ENCODE measurements at regions not wholly inside any gene's neighbourhood (a gene's known extent, or its start where the extent isn't known, plus 50 kb on each side); places are given as distances from the start of the nearest gene placed in this dataset.

GRCh38 chr2:217017456-217018252 lies 157.8 kb upstream of the TNP1 start:
- H3K9ac ChIP-seq, result no peak overlapping the region
- H3K4me1 ChIP-seq, result peaks cover 0 to 42% (median 31%) of the 10 kb centered on the region in 10 experiments; a peak in 17 of 20 replicates
- no peak for TF ChIP-seq Cebpa-rat (IDR thresholded peaks at IDR 0.05)
- H3K4me3 ChIP-seq, result no peak overlapping the region
- H4K20me1 ChIP-seq, result no peaks in the 10 kb centered on the region
- H3K36me3 ChIP-seq, result no peaks in the 10 kb centered on the region
- peak overlapping the region in 4 of 11 experiments; percentile 64 to 78 (median 71); a peak in 5 of 22 replicates for H3K4me2 ChIP-seq
- no peaks in the 10 kb centered on the region for H3K9me3 ChIP-seq (replicated peaks in 1 of 11)
- peaks cover 0 to 18% (median 0%) of the 10 kb centered on the region in 11 experiments; a peak in 5 of 22 replicates for H3K27me3 ChIP-seq
- no peak overlapping the region for H3K27ac ChIP-seq

DNA sequence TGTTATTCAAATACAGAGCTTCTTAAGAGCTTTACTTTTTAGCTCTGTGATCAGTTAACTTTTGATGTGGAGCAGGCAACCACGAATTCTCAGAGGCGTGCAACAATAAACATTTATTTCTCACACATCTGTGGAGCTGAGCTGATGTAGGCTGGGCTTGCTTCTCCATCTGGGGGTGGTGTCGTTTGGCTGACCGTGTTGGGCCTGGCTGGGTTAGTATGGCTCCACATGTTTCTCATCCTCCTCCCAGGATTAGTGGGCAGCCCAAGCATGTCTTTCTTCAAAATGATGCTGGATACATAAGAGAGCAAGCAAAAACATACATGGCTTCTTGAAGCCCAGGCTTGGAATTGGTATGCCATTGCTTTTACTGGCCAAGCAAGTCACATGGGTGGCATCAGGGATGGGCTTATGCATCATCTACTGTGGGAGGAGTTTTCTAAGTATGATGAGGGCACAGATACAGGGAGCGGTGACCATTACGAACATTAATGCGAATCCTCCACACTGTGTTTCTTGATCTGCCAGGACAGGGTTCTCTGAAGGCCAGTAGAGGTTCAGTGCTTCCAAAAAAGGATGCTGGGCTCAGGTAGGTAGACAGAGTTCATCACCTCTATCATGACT lies 157.0 kb upstream of the TNP1 start:
- Histone ChIP-seq H3K4me2 (peak overlapping the region in 8 of 11 experiments; percentile 1 to 83 (median 64); a peak in 14 of 22 replicates), H4K20me1 (no peaks in the 10 kb centered on the region), H3K27me3 (peaks cover 0 to 18% (median 0%) of the 10 kb centered on the region in 11 experiments; a peak in 5 of 22 replicates), H3K27ac (no peak overlapping the region), H3K9me3 (replicated peaks in 1 of 11) (no peaks in the 10 kb centered on the region), H3K4me3 (no peak overlapping the region), H3K4me1 (peaks cover 0 to 42% (median 31%) of the 10 kb centered on the region in 10 experiments; a peak in 17 of 20 replicates), H3K9ac (no peak overlapping the region), H3K36me3 (no peaks in the 10 kb centered on the region)
- TF ChIP-seq Cebpa-rat (IDR thresholded peaks at IDR 0.05), result no peak

DNA sequence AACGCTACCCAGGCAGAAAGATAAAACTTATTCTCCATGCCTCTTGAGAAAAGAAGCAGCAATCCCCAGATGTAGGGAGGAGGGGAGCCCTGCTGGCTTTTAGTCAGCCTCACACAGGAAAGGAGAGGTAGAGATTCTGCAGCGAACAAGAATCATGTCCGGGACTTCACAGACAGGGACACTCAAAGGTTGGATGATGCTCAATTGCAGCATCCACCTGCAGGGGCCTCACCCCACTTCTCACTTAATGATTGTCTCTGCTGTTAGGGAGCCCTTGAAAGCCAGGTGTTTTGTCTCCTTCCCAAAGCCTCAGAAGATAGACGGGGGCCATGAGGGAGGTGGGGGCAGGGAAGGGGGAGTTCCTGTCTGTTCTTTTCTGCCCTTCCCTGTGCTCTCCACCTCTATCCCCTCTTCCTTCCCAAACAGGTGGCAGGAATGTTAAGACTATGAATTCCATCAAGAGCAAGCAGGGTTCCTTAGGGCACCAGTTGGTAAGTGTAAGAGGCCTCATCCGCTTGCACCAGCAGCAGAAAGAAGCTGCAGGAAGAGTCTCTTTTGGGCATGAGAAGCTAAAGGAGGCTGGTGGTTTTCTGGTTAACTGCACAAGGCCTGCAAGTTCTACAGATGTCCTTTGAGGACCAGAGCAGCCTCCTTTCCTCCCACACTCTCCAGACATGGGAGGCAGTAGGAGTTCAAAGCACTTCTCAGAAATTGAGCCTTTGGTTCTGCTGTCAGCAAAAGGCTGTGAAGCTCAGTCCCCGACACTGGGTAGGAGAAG lies 154.7 kb upstream of the TNP1 start:
- H3K27me3 ChIP-seq, result peaks cover 0 to 18% (median 0%) of the 10 kb centered on the region in 11 experiments; a peak in 5 of 22 replicates
- H3K4me1 ChIP-seq, result peaks cover 0 to 42% (median 31%) of the 10 kb centered on the region in 10 experiments; a peak in 17 of 20 replicates
- peaks cover 0 to 4% (median 0%) of the 10 kb centered on the region in 11 experiments; a peak in 1 of 22 replicates for H3K9me3 ChIP-seq (replicated peaks in 1 of 11)
- no peak overlapping the region for H3K9ac ChIP-seq
- no peak for TF ChIP-seq Cebpa-rat (IDR thresholded peaks at IDR 0.05)
- H4K20me1 ChIP-seq, result no peaks in the 10 kb centered on the region
- H3K4me3 ChIP-seq, result no peak overlapping the region
- H3K27ac ChIP-seq, result no peak overlapping the region
- H3K36me3 ChIP-seq, result no peaks in the 10 kb centered on the region
- H3K4me2 ChIP-seq, result peak overlapping the region in 10 of 11 experiments; percentile 9 to 83 (median 70); a peak in 19 of 22 replicates

DNA sequence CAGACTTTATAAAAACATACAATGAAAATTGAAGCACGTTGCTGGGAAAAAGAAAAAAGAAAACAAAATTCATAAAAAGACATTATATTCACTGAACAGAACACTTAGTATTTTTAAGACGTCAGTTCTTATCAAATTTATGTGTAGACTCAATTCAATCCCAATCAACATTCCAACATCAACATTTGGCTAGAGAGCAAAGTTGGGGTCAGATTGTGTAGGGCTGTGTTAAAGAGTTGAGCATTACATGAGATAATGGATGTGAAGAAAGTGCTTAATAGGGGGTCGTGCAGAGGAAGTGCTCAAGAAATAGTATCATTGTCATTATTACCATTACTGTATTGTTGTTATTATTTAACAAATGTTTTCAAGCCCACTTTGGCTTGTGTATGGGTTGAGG lies 154.1 kb upstream of the TNP1 start:
- H3K4me2 ChIP-seq, result peak overlapping the region in 10 of 11 experiments; percentile 9 to 83 (median 70); a peak in 18 of 22 replicates
- H3K9me3 ChIP-seq (replicated peaks in 1 of 11), result peaks cover 0 to 4% (median 0%) of the 10 kb centered on the region in 11 experiments; a peak in 1 of 22 replicates
- H3K9ac ChIP-seq, result no peak overlapping the region

DNA sequence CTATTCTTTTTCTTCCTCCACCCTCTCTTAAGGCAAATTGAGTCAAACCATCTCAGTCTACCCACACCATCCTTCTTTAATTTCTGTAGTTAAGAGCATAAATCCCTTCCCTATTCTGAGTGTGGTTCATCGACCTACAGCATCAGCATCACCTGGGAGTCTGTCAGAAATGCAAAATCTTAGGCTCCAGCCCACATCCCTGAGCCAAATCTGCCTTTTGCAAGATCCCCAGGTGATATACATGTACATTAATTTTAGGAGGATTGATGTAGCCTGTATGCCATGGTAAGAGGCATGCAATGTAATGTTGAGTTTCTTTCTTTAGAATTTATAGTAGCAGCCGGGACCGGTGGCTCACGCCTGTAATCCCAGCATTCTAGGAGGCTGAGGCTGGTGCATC lies 151.7 kb upstream of the TNP1 start:
- Histone ChIP-seq H3K27me3 (peaks cover 0 to 18% (median 0%) of the 10 kb centered on the region in 11 experiments; a peak in 5 of 22 replicates), H3K4me3 (no peak overlapping the region), H3K27ac (no peak overlapping the region), H4K20me1 (no peaks in the 10 kb centered on the region), H3K9me3 (replicated peaks in 1 of 11) (peaks cover 0 to 7% (median 0%) of the 10 kb centered on the region in 11 experiments; a peak in 2 of 22 replicates), H3K4me2 (no peak overlapping the region), H3K36me3 (no peaks in the 10 kb centered on the region), H3K9ac (no peak overlapping the region), H3K4me1 (peaks cover 0 to 34% (median 25%) of the 10 kb centered on the region in 10 experiments; a peak in 17 of 20 replicates)
- TF ChIP-seq Cebpa-rat (IDR thresholded peaks at IDR 0.05), result no peak

More for the DNA sequence above, 154.1 kb upstream of the TNP1 start:
- Histone ChIP-seq H3K36me3 (no peaks in the 10 kb centered on the region), H3K4me3 (no peak overlapping the region), H3K27ac (no peak overlapping the region), H3K27me3 (peaks cover 0 to 18% (median 0%) of the 10 kb centered on the region in 11 experiments; a peak in 5 of 22 replicates), H4K20me1 (no peaks in the 10 kb centered on the region), H3K4me1 (peaks cover 0 to 42% (median 31%) of the 10 kb centered on the region in 10 experiments; a peak in 17 of 20 replicates)
- TF ChIP-seq Cebpa-rat (IDR thresholded peaks at IDR 0.05), result no peak

DNA sequence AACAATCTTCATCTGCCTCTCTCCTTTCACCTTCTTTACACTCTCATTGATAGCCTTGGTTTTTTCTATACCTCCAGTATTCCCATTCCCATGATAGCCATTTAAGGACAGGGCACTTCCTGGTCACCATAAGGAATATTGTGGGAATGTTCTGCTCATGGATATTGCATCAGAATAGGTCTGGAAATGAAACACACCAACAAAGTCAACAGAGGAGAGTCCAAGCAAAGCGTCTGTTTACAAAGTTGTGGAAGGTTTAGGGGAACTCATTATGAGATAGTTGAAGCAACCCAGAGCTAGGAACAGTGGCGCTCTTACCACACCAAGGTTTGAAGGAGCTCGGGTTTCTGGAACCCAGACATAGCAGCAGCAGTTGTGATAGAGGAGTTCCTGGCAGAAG lies 150.3 kb upstream of the TNP1 start:
- H3K4me3 ChIP-seq, result no peak overlapping the region
- H4K20me1 ChIP-seq, result no peaks in the 10 kb centered on the region
- peaks cover 0 to 12% (median 0%) of the 10 kb centered on the region in 11 experiments; a peak in 4 of 22 replicates for H3K27me3 ChIP-seq
- H3K9me3 ChIP-seq (replicated peaks in 1 of 11), result peaks cover 0 to 7% (median 0%) of the 10 kb centered on the region in 11 experiments; a peak in 2 of 22 replicates
- no peaks in the 10 kb centered on the region for H3K36me3 ChIP-seq
- H3K4me1 ChIP-seq, result peaks cover 0 to 23% (median 15%) of the 10 kb centered on the region in 10 experiments; a peak in 17 of 20 replicates
- TF ChIP-seq Cebpa-rat (IDR thresholded peaks at IDR 0.05), result no peak
- H3K9ac ChIP-seq, result no peak overlapping the region
- H3K27ac ChIP-seq, result no peak overlapping the region
- no peak overlapping the region for H3K4me2 ChIP-seq

DNA sequence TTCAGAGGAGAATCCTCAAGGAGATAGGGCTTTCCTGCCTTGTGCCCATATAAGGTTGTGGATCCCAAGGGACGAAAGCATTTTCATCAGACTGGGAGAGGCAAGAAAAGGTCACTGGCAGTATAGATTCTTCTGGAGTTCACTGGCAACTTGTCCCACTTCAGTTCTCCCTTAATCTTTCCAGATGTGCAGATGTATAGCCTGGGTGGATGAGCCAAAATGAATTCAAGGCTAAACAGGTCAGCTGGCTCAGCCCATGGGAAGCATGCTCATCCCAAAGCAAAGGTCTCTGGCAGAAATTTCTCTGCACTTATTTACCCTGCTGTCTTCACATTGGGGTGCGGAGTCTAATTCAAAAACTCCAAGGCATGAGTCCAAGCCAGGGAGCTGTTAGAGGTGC lies 148.9 kb upstream of the TNP1 start:
- Histone ChIP-seq H3K4me2 (no peak overlapping the region), H3K9ac (no peak overlapping the region), H3K27me3 (0 out of 22 replicates have a peak, but pooled peaks cover 0 to 3% (median 0%) of the 10 kb centered on the region in 11 experiments), H3K27ac (no peak overlapping the region), H3K4me1 (peaks cover 0 to 17% (median 9%) of the 10 kb centered on the region in 10 experiments; a peak in 14 of 20 replicates), H3K4me3 (no peak overlapping the region), H4K20me1 (no peaks in the 10 kb centered on the region), H3K36me3 (no peaks in the 10 kb centered on the region), H3K9me3 (replicated peaks in 1 of 11) (peaks cover 0 to 7% (median 0%) of the 10 kb centered on the region in 11 experiments; a peak in 2 of 22 replicates)
- TF ChIP-seq Cebpa-rat (IDR thresholded peaks at IDR 0.05), result no peak

GRCh38 chr2:217006217-217006616 lies 146.4 kb upstream of the TNP1 start:
- H4K20me1 ChIP-seq, result no peaks in the 10 kb centered on the region
- H3K27me3 ChIP-seq, result no peaks in the 10 kb centered on the region
- TF ChIP-seq Cebpa-rat (IDR thresholded peaks at IDR 0.05), result no peak
- no peak overlapping the region for H3K4me2 ChIP-seq
- H3K27ac ChIP-seq, result no peak overlapping the region
- no peak overlapping the region for H3K9ac ChIP-seq
- H3K4me3 ChIP-seq, result no peak overlapping the region
- peaks cover 0 to 11% (median 9%) of the 10 kb centered on the region in 10 experiments; a peak in 11 of 20 replicates for H3K4me1 ChIP-seq
- no peaks in the 10 kb centered on the region for H3K36me3 ChIP-seq
- peaks cover 0 to 7% (median 0%) of the 10 kb centered on the region in 11 experiments; a peak in 2 of 22 replicates for H3K9me3 ChIP-seq (replicated peaks in 1 of 11)

Data from BLaER1 treated with 17β-estradiol and CSF1 and Interleukin-3, amounts not matched to agents 10 nM and 100 nM (cell line).